GM21717 (cell line): ENCODE measurements at regions not wholly inside any gene's neighbourhood (a gene's known extent, or its start where the extent isn't known, plus 50 kb on each side); places are given as distances from the start of the nearest gene placed in this dataset.
"Not testable (repeated sequence)": the region's sequence is repeated elsewhere in the genome, so short reads cannot be mapped to it uniquely, and the experiment has no call there.

Source experiments
- ATAC-seq: cut with Tn5 transposase; IDR thresholded peaks from one replicate; pipeline ENCODE4 v1.9.1; 2021; ENCODE audit warnings: mild to moderate bottlenecking, moderate library complexity; ENCODE audit not compliant: unreplicated experiment

DNA sequence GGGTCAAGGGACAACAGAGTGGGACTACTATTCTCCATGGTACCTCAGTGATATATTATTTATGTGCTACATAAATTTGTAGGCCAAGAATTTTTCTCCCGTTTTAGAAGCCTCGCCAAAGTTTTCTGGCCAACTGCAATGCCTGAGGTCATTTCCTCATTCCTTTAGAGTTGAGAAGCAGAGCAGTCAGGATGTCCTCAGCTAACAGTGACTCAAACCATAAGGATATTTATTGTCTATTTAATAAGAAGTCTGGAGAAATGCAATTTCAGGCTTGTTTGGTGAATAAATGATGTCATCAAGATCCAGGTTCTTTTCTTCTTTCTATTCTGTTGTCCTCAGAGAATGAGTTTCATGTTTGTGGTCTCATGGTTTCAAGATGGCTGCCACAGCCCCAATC lies 91.0 kb downstream of the ADCYAP1 start:
- no peak for ATAC-seq

DNA sequence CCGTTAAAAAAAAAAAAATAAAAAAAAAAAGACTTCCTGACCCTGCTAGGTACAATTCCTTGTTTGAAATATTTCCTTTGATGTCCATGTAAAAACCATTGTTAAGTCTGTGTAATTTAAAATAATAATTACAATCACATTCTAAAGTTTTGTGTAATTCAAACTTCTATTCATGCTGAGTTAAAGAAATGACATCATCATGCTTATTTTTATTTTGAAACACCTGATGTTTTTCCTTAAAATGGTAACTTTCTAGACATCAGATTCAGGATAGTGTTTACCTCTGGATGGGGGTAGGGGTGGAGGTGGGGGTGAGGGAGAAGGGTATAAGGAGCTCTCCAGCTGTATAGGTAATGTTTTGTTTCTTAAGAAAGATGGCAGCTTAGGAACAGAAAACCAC lies 92.8 kb downstream of the ADCYAP1 start:
- ATAC-seq, result no peak

DNA sequence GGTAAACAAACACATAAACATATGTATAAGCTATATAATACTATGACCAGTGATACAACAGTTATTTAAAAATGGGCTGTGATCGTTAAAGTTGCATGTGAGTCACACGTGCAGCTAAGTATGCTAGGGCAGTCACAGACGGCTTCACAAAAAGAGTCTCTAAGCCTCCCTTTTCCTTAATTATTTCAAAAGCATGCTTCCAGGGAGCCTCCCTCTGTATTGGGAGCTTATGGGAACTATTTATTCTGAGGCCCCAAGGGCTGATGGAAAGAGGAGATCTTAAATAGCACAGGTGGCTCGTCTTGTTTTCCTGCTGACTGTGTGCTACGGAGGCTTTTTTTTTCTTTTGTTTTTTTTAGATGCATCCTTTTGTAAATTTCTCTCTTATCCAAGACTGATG lies 94.3 kb downstream of the ADCYAP1 start:
- no peak for ATAC-seq

DNA sequence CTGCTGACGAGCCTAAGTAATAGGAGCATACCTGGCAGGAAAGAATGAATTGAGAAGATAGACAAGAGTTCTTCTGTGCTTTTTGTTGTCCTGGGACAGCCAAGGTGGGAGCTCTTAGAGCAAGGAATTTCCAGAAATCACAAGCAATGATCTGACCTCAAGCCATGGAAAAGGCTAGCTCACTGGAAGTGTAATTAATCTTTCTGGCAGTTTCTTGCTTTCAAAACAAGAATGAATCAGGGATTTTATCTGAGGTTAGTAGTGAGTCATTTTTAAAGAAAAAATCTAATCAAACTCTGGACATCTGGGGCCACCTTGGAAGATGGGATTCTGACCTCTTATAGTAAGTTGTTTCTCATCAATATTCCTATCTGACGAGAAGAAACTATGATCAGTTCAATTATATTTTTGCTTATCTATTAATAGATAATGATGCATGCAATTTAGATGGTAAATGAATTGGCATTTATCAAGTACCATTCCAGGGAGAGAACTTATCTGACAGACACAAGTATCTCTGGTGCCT lies 98.0 kb downstream of the ADCYAP1 start:
- ATAC-seq, result no peak

DNA sequence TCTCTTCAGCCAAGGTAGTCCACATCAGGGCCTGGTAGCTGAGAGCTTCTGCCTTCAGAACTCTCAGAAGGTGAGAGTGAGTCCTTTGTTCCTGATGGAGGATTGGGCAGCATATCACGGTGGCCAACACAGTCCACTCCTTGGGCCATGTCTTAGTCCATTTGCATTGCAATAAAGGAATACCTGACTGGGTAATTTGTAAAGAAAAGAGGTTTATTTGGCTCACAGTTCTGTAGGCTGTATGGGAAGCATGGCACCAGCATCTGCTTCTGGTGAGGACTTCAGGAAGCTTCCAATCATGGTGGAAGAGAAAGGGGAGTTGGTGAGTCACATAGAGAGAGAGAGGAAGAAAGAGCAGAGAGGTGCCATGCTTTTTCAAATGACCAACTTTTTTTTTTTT lies 98.8 kb downstream of the ADCYAP1 start:
- no peak for ATAC-seq

DNA sequence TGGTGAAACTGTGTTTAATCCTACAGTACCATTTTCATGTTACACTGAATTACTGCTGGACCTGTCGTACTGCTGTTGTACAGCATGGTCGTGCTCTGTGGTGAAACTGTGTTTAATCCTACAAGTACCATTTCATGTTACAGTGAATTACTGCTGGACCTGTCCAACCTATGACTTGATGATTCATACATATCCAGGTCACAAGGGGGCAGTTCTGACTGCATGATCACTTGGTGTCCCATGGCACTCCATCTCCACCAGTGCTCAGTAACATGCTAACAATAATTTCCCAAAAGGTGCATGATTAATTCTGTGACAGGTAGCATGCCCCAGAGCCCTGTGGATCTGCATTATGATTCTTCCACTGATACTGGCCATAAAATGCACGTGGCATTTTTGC lies 101.6 kb downstream of the ADCYAP1 start:
- ATAC-seq, result no peak

DNA sequence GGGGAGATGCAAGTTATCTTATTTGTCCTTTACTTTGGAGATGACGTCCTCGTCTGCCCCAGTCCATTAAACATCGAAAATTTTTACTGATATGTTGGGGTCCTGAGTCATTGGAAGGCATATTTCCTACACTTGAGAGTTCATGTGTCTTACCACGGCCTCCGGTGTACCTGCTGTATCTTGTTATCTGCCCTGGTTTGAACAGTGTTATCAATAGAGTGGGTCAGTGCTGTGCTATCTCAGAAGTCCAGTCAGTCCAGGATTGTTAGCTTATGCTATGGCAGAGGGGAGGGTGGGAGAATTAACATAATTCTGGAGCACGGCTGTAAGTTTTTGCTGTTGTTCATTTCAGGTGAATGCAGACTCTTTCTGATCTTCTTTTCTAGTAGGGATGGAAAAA lies 102.3 kb downstream of the ADCYAP1 start:
- ATAC-seq, result no peak

DNA sequence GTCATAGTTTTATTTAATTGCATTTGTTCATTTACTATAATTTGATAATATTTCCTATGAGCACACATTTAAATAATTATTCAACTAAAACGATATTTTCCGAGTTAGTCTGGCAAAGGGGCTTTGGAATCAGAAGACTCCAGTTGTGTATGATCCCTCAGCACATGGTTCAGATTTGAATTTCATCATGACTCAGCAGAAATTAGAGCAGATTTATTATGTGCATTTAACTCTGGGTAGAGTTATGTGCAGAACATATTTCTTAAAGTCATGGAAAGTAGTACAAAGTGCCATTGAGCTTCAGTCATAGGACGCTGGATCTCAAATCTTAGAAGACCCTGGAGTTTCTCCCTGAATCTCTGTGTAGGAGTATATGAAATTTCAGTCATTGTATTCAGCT lies 106.7 kb downstream of the ADCYAP1 start:
- no peak for ATAC-seq

DNA sequence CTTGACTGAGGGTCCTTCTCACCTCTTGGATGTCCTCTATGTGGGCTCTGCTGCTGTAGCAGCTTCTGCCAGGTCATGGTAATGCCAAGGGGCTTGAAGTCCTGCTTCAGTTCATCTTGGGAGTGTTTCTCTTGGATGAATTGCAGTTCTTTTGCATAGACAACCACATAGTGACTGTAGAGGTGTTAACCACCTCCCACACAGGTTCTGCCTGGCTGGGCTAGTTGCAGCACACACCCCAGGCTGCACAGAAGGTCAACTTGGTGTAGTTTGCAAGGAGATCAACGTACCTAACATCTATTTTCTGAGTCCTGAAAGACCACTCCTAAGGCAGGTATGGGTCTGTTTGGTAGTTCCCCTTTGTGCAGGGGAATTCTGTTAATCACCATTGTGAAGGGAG lies 108.1 kb downstream of the ADCYAP1 start:
- ATAC-seq, result no peak

DNA sequence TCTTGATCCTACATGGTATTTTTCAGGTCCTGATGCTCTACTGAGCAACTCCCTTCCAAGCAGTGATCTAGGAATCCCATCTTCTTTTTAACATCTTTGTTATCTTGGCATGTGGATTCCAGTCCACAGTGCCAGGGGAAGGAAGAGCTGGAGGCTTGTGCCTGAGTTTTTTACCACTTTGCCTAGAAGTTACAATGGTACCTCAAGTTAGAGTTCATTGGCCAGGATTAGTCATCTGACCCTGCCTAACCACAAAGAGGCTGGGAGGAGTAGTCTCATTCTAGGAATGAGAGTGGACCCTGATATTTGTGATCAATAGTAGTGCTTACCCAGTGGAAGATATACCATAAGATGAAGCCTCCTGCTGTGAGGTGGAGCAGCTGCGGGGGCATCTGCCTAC lies 109.3 kb downstream of the ADCYAP1 start:
- no peak for ATAC-seq

DNA sequence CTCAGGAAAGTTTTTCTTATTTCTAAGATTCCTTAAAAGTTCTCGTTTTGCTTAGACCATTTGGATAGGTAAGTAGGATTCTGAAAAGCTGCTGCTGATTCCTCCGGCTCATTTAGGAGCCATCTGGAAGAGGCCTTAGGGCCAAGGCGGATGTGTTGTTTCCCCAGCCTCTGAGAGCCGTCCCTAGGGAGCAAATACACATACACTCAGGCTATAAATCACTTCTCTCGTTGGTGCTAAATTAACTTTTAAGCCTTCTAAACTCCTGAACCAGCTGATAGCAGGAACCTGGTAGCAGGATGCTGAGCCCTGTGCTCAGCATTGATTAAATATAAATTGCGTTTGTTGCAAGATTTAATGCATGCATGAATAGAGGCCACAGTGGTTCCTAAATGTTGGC lies 109.8 kb downstream of the ADCYAP1 start:
- no peak for ATAC-seq

DNA sequence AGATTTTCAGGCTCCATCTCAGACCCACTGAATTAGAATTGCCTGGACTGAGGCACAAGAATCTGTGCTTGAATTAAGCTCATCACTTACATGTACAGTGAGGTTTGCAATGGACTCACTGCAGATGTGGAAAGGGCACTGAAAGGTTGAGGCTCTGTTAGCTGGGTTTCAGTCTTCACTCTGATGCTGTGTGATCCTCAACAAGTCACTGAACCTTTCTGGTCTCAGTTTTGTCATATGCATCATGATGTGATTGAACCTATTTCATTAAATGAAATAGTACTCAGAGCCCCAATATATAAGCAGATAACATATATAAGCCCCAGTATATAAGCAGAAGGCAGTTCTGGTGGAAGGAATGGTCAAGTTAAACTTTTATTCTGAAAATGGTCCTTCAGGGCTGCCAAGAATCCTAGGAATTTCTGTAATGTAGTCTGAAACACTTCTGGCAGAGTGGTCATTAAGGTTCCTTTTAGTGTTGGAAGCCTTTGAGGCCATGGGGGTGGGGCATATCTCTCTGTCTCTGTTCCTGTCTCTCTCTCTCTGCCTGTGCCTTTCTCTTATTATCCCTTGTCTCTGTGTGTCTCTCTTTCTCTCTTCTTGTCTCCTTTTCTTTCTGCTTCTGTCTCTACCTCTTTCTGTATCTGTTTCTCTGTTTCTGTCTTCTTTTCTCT lies 110.4 kb downstream of the ADCYAP1 start:
- ATAC-seq, result no peak

DNA sequence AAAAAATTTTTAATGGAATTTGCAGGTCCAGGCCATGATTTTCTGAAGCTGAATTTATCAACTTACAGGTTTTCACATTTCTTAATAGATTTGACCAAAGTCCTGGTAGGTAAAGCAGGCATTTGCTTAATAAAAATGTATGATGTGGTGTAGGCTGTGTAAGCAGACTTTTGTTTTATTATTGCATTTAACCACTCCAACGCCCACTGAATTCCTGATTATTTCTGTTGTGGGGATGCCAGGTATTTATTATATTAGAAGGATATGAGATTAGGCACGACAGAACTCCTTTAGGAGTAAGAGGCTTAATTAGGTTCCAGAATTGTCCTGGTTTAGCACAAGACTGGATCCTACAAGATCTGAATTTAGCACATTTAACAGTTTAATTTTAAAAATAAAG lies 111.1 kb downstream of the ADCYAP1 start:
- no peak for ATAC-seq

DNA sequence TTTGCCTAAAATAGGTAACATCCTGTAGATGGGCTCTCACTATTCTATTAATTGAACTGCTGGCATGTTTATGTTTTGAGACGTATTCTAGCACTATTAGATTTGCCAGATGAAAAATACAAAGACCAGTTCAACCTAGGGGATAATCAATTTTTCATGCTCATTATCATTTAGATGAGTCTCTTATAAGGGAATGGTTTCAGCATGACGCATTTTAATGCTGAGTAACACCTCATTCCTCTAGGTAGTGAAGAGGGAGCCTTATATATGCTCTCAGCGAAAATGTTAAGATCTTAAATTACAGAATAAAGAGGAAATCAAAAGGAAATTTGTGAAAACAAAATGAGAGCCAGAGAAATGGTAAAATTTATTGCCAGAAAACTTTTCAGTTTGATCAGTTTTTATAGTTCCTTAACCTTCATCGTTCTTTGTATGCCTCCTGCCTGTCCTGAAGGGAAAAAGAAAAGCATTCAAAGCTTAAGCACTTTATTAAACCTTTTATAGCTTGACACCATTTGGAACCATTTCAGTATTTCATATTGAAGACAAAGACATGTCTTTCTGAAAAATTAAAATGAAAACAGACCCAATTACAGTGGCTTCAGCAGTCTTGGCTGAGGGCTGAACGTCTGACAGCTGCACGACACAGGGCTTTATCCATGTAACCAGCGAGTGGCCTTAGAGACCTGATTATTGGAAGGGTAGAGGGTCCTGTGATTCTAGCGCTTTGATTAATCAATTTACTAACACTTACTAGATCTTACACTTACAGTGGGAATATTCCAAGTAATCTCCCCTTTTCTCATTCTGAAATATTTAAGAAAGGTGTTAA lies 112.8 kb downstream of the ADCYAP1 start:
- ATAC-seq, result no peak

DNA sequence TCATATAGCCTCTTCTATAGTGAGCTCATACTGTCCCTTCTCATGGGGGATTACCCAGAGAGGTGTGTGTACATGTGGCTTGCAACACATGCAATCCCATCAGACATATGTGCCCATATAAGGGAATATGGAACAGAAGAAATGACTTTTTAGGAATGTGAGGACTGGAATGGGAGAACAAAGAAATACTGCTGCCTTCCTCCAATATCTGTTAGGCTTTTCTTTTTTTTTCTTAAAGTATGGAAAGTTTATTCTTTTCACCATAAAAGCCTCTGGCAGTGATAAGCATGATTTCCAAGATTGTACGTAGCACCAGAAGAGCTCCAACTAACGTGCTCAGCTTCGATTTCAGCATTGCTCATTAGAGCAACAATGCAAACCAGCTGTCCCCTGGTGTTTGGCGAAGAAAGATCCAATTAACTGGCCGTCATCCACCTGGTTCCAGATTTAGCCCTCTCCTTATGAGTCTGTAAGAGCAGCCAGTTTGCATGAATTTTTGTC lies 113.6 kb downstream of the ADCYAP1 start:
- ATAC-seq, result no peak

DNA sequence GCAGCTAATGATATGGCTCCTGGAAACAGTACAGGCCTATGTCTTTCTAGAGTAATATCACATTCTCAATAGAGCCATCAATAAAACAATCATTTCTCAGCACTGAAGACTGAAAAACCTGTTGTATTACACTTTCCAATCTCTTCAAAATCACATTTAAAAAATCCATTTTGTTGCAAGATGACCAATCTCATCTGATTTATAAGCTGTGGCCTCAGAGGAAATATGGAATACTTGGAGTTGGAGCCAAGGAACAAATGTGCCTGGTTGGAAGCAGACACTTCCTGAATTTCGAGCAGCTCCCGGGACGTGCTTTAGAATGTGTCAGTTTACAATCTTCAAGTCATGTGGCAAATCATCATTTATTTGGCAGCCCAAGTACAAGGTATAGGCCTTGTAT lies 114.5 kb downstream of the ADCYAP1 start:
- ATAC-seq, result no peak

DNA sequence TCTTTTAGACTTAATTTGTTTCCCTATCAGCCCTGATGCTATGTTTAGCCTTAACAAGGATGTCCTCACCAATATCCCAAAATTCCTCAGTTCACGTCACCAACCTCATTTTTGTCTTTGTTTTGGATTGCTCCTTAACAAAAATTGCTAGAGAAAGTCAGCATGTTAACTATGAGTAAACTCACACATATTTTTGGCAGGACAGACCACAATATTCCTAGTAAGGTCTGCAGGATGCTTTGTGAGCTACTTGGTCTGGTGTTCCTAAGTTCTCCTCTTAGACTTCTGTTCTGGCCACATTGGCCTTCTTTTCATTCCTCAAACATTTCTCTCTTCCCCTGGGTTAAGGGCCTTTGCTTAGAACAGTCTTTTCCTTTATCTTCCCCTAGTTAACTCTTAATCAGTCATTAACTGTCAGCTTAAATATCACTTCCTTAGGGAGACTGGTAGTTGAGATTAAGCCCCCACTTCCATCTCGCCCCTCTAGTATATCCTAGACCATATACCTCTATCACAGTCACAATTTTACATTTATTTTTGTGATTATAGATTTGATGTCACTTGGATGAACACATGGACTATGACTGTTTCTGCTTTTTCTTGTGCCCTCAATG lies 116.2 kb downstream of the ADCYAP1 start:
- ATAC-seq, result no peak

DNA sequence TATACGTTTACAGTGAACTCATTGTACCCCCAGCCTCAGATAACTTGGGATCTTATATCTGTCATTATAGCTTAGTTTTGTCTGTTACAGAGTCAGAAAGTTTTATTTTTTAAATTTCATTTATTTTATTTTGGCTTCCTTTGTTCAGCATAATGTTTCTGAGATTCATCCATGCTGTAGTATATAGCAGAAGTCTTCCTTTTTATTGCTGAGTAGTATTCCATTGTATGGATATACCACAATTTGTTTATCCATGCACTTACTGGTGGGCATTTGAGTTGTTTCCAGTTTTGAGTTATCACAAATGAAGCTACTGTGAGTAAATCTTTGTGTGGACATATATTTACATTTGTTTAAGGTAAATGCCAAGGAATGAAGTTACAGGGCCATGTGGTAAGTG lies 122.3 kb downstream of the ADCYAP1 start:
- ATAC-seq, result no peak

DNA sequence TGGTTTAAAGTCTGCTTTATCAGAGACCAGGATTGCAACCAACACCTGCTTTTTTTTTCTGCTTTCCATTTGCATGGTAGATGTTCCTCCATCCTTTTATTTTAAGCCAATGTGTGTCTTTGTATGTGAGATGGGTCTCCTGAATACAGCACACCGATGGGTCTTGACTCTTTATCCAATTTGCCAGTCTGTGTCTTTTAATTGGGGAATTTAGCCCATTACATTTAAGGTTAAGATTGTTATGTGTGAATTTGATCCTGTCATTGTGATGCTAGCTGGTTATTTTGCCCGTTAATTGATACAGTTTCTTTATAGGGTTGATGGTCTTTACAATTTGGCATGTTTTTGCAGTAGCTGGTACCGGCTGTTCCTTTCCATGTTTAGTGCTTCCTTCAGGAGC lies 128.4 kb downstream of the ADCYAP1 start:
- ATAC-seq, result not testable (repeated sequence)

DNA sequence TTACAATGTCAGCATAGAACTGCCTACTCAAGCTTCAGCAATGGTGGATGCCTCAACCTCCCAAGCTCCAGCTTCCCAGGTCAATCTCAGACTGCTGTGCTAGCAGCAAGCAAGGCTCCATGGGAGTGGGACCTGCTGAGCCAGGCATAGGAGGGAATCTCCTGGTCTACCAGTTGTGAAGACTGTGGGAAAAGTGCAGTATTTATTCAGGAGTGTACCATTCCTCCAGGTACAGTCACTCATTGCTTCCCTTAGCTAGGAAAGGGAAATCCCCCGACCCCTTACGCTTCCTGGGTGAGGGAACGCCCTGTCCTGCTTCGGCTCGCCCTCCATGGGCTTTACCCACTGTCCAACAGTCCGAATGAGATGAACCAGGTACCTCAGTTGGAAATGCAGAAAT lies 130.3 kb downstream of the ADCYAP1 start:
- ATAC-seq, result no peak

DNA sequence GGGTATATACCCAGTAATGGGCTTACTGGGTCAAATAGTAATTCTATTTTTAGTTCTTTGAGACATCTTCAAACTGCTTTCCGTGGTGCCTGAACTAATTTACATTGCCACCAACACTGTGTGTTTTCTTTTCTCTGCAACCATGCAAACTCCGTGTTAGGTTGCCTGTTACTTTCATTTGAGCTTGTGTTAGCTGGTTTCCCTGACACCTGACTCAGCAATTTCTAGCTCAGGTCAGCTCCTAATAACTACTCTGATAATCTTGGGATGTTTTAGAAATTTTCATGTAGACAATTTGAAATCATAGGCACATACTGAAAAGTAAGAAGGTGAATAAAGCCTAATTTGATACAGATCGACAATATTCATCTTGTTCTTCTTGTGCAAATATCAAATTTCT lies 132.3 kb downstream of the ADCYAP1 start:
- ATAC-seq, result no peak

DNA sequence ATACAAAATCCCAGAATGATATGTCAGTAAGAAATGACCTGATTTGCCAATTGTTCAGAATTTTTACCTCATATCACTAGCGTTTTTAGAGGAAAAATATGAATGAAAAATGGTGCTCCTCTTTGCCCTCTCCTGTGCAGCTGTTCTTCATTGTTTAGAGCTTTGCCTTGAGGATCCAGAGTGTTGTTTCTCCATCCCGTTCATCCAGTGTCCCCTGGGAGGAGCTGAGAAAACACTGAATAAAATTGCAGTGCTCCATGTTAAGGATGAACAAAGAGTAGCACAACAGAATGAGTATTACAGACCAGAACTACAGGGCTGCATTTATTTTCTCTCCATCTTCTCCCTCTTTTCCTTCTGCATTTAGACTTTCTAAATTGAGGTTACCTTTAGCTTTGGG lies 133.1 kb downstream of the ADCYAP1 start:
- no peak for ATAC-seq
